ENCODE measurements at regions not wholly inside any gene's neighbourhood (a gene's known extent, or its start where the extent isn't known, plus 50 kb on each side); places are given as distances from the start of the nearest gene placed in this dataset.
A peak's percentile ranks its signal among the peaks of the same experiment; 100 is the strongest.

GRCh38 chr3:84439476-84439875 is 519.3 kb upstream of the CADM2 start:
- no peaks in the 10 kb centered on the region for H3K4me1 Mint-ChIP-seq
- Histone ChIP-seq H3K36me3 (ENCODE audit: insufficient read depth, low read length) (no peaks in the 10 kb centered on the region), H3K9me3 (ENCODE audit: low read length) (no peaks in the 10 kb centered on the region), H3K4me1 (ENCODE audit: insufficient read depth, low read length) (no peaks in the 10 kb centered on the region), H3K27me3 (ENCODE audit: insufficient read depth, low read length, poor library complexity, severe bottlenecking) (no peaks in the 10 kb centered on the region), H3K27ac (ENCODE audit: low read depth, low read length) (no peak overlapping the region), H3K4me3 (ENCODE audit: low read length) (no peak overlapping the region)
- no peak overlapping the region for H3K4me3 Mint-ChIP-seq
- DNase-seq: no peak
- CTCF ChIA-PET: no interaction called here
- POLR2A ChIA-PET: no interaction called here
- no peaks in the 10 kb centered on the region for H3K27me3 Mint-ChIP-seq
- no peak overlapping the region for H3K27ac Mint-ChIP-seq
- H3K9me3 Mint-ChIP-seq: peaks cover 3 to 29% (median 7%) of the 10 kb centered on the region in 5 donors
- H3K36me3 Mint-ChIP-seq: no peaks in the 10 kb centered on the region

GRCh38 chr3:84440291-84440690 is 518.5 kb upstream of the CADM2 start:
- POLR2A ChIA-PET: no interaction called here
- Histone ChIP-seq H3K36me3 (ENCODE audit: insufficient read depth, low read length) (no peaks in the 10 kb centered on the region), H3K27ac (ENCODE audit: low read depth, low read length) (no peak overlapping the region), H3K9me3 (ENCODE audit: low read length) (no peaks in the 10 kb centered on the region), H3K4me3 (ENCODE audit: low read length) (no peak overlapping the region), H3K27me3 (ENCODE audit: insufficient read depth, low read length, poor library complexity, severe bottlenecking) (no peaks in the 10 kb centered on the region), H3K4me1 (ENCODE audit: insufficient read depth, low read length) (no peaks in the 10 kb centered on the region)
- no peaks in the 10 kb centered on the region for H3K27me3 Mint-ChIP-seq
- peaks cover 2 to 28% (median 7%) of the 10 kb centered on the region in 5 donors for H3K9me3 Mint-ChIP-seq
- DNase-seq: peak in 1 of 5 donors; percentile 33
- H3K4me3 Mint-ChIP-seq: no peak overlapping the region
- no peaks in the 10 kb centered on the region for H3K36me3 Mint-ChIP-seq
- CTCF ChIA-PET: no interaction called here
- H3K27ac Mint-ChIP-seq: no peak overlapping the region
- no peaks in the 10 kb centered on the region for H3K4me1 Mint-ChIP-seq

- POLR2A ChIA-PET: no interaction called here
Measured at GRCh38 chr3:84442533-84442932, 516.3 kb upstream of the CADM2 start.

DNA sequence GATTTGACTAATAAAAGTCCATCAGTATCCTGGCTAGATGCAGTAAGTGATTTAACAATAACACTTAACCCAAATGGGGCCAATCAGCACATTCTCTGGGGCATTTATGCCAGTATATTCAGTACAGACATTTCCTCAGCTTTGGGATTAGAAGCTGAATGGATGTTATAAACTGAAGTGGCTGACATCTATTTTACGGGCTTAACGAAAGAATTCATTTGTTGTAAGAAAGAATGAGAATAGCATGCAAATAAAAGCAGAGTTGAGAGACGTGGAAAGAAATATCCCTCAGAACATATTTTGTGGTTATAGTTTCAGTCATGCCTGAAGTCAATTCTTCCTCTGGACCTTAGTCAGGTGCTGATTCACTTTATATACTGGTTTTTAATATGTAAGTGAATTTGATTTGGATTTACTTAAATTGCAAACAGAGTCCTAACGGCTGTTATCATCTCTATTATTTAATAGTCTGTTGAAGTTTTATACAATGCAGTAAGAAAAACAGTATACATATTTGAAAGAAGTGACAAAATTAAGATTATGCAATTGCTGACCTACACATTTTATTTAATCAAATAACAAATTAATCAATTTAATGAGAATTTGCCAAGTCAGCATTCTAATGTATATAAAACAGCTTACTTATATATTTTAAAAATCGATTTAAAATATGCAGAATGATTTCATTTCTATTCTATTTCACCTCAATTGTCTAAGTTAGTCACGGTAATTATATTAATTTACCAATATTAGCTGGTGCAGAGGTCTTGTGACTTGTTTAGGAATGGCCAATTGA is 513.9 kb upstream of the CADM2 start:
- Histone ChIP-seq H3K4me3 (ENCODE audit: low read length) (no peak overlapping the region), H3K9me3 (ENCODE audit: low read length) (no peaks in the 10 kb centered on the region), H3K4me1 (ENCODE audit: insufficient read depth, low read length) (no peaks in the 10 kb centered on the region), H3K36me3 (ENCODE audit: insufficient read depth, low read length) (no peaks in the 10 kb centered on the region), H3K27ac (ENCODE audit: low read depth, low read length) (no peak overlapping the region), H3K27me3 (ENCODE audit: insufficient read depth, low read length, poor library complexity, severe bottlenecking) (no peaks in the 10 kb centered on the region)
- ChIA-PET CTCF (no interaction called here), POLR2A (no interaction called here)
- Mint-ChIP-seq H3K4me3 (no peak overlapping the region), H3K9me3 (peaks cover 0 to 31% (median 7%) of the 10 kb centered on the region in 5 donors), H3K4me1 (no peaks in the 10 kb centered on the region), H3K27ac (no peak overlapping the region), H3K27me3 (no peaks in the 10 kb centered on the region), H3K36me3 (no peaks in the 10 kb centered on the region)
- DNase-seq: no peak

More at GRCh38 chr3:84442533-84442932, 516.3 kb upstream of the CADM2 start:
- Mint-ChIP-seq H3K27ac (no peak overlapping the region), H3K4me3 (no peak overlapping the region), H3K36me3 (no peaks in the 10 kb centered on the region), H3K4me1 (no peaks in the 10 kb centered on the region), H3K9me3 (peaks cover 0 to 25% (median 7%) of the 10 kb centered on the region in 5 donors), H3K27me3 (no peaks in the 10 kb centered on the region)
- H3K4me1 ChIP-seq (ENCODE audit: insufficient read depth, low read length): no peaks in the 10 kb centered on the region
- H3K4me3 ChIP-seq (ENCODE audit: low read length): no peak overlapping the region
- H3K36me3 ChIP-seq (ENCODE audit: insufficient read depth, low read length): no peaks in the 10 kb centered on the region
- CTCF ChIA-PET: no interaction called here
- DNase-seq: no peak
- H3K9me3 ChIP-seq (ENCODE audit: low read length): no peaks in the 10 kb centered on the region
- H3K27me3 ChIP-seq (ENCODE audit: insufficient read depth, low read length, poor library complexity, severe bottlenecking): no peaks in the 10 kb centered on the region
- H3K27ac ChIP-seq (ENCODE audit: low read depth, low read length): no peak overlapping the region

GRCh38 chr3:84487296-84487695 is 471.5 kb upstream of the CADM2 start:
- Histone ChIP-seq H3K4me1 (ENCODE audit: insufficient read depth, low read length) (no peaks in the 10 kb centered on the region), H3K36me3 (ENCODE audit: insufficient read depth, low read length) (no peaks in the 10 kb centered on the region), H3K4me3 (ENCODE audit: low read length) (no peak overlapping the region), H3K27ac (ENCODE audit: low read depth, low read length) (no peak overlapping the region), H3K9me3 (ENCODE audit: low read length) (no peaks in the 10 kb centered on the region), H3K27me3 (ENCODE audit: insufficient read depth, low read length, poor library complexity, severe bottlenecking) (no peaks in the 10 kb centered on the region)
- ChIA-PET POLR2A (no interaction called here), CTCF (no interaction called here)
- no peaks in the 10 kb centered on the region for H3K4me1 Mint-ChIP-seq
- no peaks in the 10 kb centered on the region for H3K36me3 Mint-ChIP-seq
- peaks cover 5 to 32% (median 20%) of the 10 kb centered on the region in 5 donors for H3K9me3 Mint-ChIP-seq
- peaks cover 0 to 2% of the 10 kb centered on the region in 2 donors for H3K27me3 Mint-ChIP-seq
- H3K27ac Mint-ChIP-seq: no peak overlapping the region
- no peak for DNase-seq
- no peak overlapping the region for H3K4me3 Mint-ChIP-seq

GRCh38 chr3:84504761-84505160 is 454.0 kb upstream of the CADM2 start:
- Mint-ChIP-seq H3K27me3 (no peaks in the 10 kb centered on the region), H3K36me3 (no peaks in the 10 kb centered on the region), H3K4me1 (no peaks in the 10 kb centered on the region), H3K4me3 (no peak overlapping the region), H3K9me3 (peaks cover 11 to 20% (median 14%) of the 10 kb centered on the region in 5 donors), H3K27ac (no peak overlapping the region)
- no peaks in the 10 kb centered on the region for H3K9me3 ChIP-seq (ENCODE audit: low read length)
- H3K27ac ChIP-seq (ENCODE audit: low read depth, low read length): no peak overlapping the region
- H3K27me3 ChIP-seq (ENCODE audit: insufficient read depth, low read length, poor library complexity, severe bottlenecking): no peaks in the 10 kb centered on the region
- no peak overlapping the region for H3K4me3 ChIP-seq (ENCODE audit: low read length)
- POLR2A ChIA-PET: no interaction called here
- H3K4me1 ChIP-seq (ENCODE audit: insufficient read depth, low read length): no peaks in the 10 kb centered on the region
- CTCF ChIA-PET: no interaction called here
- no peaks in the 10 kb centered on the region for H3K36me3 ChIP-seq (ENCODE audit: insufficient read depth, low read length)
- no peak for DNase-seq

DNA sequence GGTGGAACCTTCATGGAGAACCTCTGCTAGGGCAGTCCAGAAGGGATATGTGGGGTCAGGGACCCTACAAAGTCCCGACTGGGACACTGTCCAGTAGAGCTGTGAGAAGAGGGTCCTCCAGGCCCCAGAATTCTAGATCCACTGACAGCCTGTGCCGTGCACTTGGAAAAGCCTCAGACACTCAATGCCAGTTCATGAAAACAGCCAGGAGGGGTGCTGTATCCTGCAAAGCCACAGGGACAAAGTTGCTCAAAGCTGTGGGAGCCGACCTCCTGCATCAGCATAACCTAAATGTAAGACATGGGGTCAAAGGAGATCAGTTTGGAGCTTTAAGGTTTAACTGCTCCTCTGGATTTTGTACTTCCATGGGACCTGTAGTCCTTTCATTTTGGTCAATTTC is 448.8 kb upstream of the CADM2 start:
- no peaks in the 10 kb centered on the region for H3K36me3 ChIP-seq (ENCODE audit: insufficient read depth, low read length)
- no peak overlapping the region for H3K27ac Mint-ChIP-seq
- H3K9me3 Mint-ChIP-seq: peaks cover 4 to 34% (median 9%) of the 10 kb centered on the region in 5 donors
- ChIA-PET CTCF (no interaction called here), POLR2A (no interaction called here)
- H3K27ac ChIP-seq (ENCODE audit: low read depth, low read length): no peak overlapping the region
- no peaks in the 10 kb centered on the region for H3K27me3 Mint-ChIP-seq
- H3K9me3 ChIP-seq (ENCODE audit: low read length): no peaks in the 10 kb centered on the region
- no peak overlapping the region for H3K4me3 ChIP-seq (ENCODE audit: low read length)
- H3K4me1 Mint-ChIP-seq: no peaks in the 10 kb centered on the region
- no peaks in the 10 kb centered on the region for H3K36me3 Mint-ChIP-seq
- no peak overlapping the region for H3K4me3 Mint-ChIP-seq
- H3K27me3 ChIP-seq (ENCODE audit: insufficient read depth, low read length, poor library complexity, severe bottlenecking): no peaks in the 10 kb centered on the region
- DNase-seq: no peak
- no peaks in the 10 kb centered on the region for H3K4me1 ChIP-seq (ENCODE audit: insufficient read depth, low read length)

- CTCF ChIA-PET: no interaction called here
- no peaks in the 10 kb centered on the region for H3K4me1 Mint-ChIP-seq
- DNase-seq: no peak
Measured at GRCh38 chr3:84522893-84523292, 435.9 kb upstream of the CADM2 start.

More at GRCh38 chr3:84522893-84523292, 435.9 kb upstream of the CADM2 start:
- POLR2A ChIA-PET: no interaction called here
- no peak overlapping the region for H3K4me3 Mint-ChIP-seq
- H3K4me3 ChIP-seq (ENCODE audit: low read length): no peak overlapping the region
- H3K27ac ChIP-seq (ENCODE audit: low read depth, low read length): no peak overlapping the region
- no peaks in the 10 kb centered on the region for H3K4me1 ChIP-seq (ENCODE audit: insufficient read depth, low read length)
- H3K36me3 ChIP-seq (ENCODE audit: insufficient read depth, low read length): no peaks in the 10 kb centered on the region
- peaks cover 0 to 1% (median 0%) of the 10 kb centered on the region in 3 donors for H3K36me3 Mint-ChIP-seq
- H3K27ac Mint-ChIP-seq: no peak overlapping the region
- no peaks in the 10 kb centered on the region for H3K27me3 ChIP-seq (ENCODE audit: insufficient read depth, low read length, poor library complexity, severe bottlenecking)
- H3K27me3 Mint-ChIP-seq: no peaks in the 10 kb centered on the region
- no peaks in the 10 kb centered on the region for H3K9me3 ChIP-seq (ENCODE audit: low read length)
- peaks cover 3 to 21% (median 6%) of the 10 kb centered on the region in 5 donors for H3K9me3 Mint-ChIP-seq

Data from CD8-positive, alpha-beta memory T cell (primary cell).